ENCODE measurements at regions not wholly inside any gene's neighbourhood (a gene's known extent, or its start where the extent isn't known, plus 50 kb on each side); places are given as distances from the start of the nearest gene placed in this dataset.
A peak's percentile ranks its signal among the peaks of the same experiment; 100 is the strongest.

- Histone ChIP-seq H3K9ac (ENCODE audit: low read length) (no peak overlapping the region), H3K27me3 (replicated peaks; ENCODE audit: control insufficient read depth, insufficient read depth, low read length) (peaks cover 15% of the 10 kb centered on the region), H3K4me3 (ENCODE audit: low read length) (no peak overlapping the region), H3K4me1 (ENCODE audit: control insufficient read depth, insufficient read depth, low read length) (no peaks in the 10 kb centered on the region), H3K9me3 (ENCODE audit: control insufficient read depth, low read length) (no peaks in the 10 kb centered on the region), H3K36me3 (ENCODE audit: control insufficient read depth, insufficient read depth, low read length, severe bottlenecking) (no peaks in the 10 kb centered on the region)
- no peak for DNase-seq (ENCODE audit: low read depth)
These were observed 128.4 kb downstream of the AKAP11 start for GRCh38 chr13:42400188-42400833.

- peaks cover 15% of the 10 kb centered on the region for H3K27me3 ChIP-seq (replicated peaks; ENCODE audit: control insufficient read depth, insufficient read depth, low read length)
- no peak for DNase-seq (ENCODE audit: low read depth)
- no peaks in the 10 kb centered on the region for H3K9me3 ChIP-seq (ENCODE audit: control insufficient read depth, low read length)
- H3K4me1 ChIP-seq (ENCODE audit: control insufficient read depth, insufficient read depth, low read length), result peaks cover 5% of the 10 kb centered on the region
- no peak overlapping the region for H3K9ac ChIP-seq (ENCODE audit: low read length)
- no peak overlapping the region for H3K4me3 ChIP-seq (ENCODE audit: low read length)
- no peaks in the 10 kb centered on the region for H3K36me3 ChIP-seq (ENCODE audit: control insufficient read depth, insufficient read depth, low read length, severe bottlenecking)
These were observed 129.4 kb downstream of the AKAP11 start for GRCh38 chr13:42401376-42401775.

DNA sequence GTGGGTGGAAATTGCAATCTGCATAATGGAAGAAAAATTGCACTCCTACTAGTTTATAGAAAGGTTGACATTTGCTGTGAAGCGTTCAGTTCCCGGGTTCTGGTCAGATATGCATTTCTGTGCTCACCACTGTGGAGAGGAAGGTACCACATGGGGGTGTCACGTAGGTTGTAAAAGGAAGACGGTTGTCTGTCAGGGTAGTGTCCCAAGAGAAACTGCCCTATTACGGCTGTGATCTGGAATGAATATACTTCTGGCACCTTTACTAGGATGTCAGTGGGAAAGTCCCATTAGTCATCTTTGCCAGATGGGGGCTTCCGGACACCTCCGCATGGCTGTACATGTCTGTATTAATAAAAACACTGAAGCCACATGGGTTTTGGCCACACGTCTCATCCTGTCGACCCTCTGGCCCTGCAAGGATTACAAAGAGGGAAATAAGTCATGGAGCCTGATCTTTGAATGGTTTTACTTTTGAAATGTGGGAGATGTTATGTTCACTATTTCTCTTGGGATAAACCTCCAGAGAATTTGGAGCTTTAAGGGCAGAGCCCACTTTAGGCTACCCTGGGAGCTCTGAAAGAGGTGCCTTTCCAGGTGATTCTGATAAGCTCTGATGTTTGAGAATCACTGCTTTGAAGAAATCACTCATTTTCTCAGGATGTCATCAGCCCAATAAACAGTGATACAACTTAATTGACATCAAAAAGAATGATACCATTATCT is 133.9 kb downstream of the AKAP11 start:
- H3K27me3 ChIP-seq (replicated peaks; ENCODE audit: control insufficient read depth, insufficient read depth, low read length), result peaks cover 5% of the 10 kb centered on the region
- DNase-seq (ENCODE audit: low read depth), result peak; percentile 41
- H3K36me3 ChIP-seq (ENCODE audit: control insufficient read depth, insufficient read depth, low read length, severe bottlenecking), result no peaks in the 10 kb centered on the region
- no peak overlapping the region for H3K4me3 ChIP-seq (ENCODE audit: low read length)
- peaks cover 5% of the 10 kb centered on the region for H3K4me1 ChIP-seq (ENCODE audit: control insufficient read depth, insufficient read depth, low read length)
- no peak overlapping the region for H3K9ac ChIP-seq (ENCODE audit: low read length)
- no peaks in the 10 kb centered on the region for H3K9me3 ChIP-seq (ENCODE audit: control insufficient read depth, low read length)

GRCh38 chr13:42409075-42409474 is 137.1 kb downstream of the AKAP11 start:
- no peaks in the 10 kb centered on the region for H3K36me3 ChIP-seq (ENCODE audit: control insufficient read depth, insufficient read depth, low read length, severe bottlenecking)
- H3K27me3 ChIP-seq (replicated peaks; ENCODE audit: control insufficient read depth, insufficient read depth, low read length), result peaks cover 7% of the 10 kb centered on the region
- H3K4me1 ChIP-seq (ENCODE audit: control insufficient read depth, insufficient read depth, low read length), result peaks cover 15% of the 10 kb centered on the region
- no peak for DNase-seq (ENCODE audit: low read depth)
- no peaks in the 10 kb centered on the region for H3K9me3 ChIP-seq (ENCODE audit: control insufficient read depth, low read length)
- H3K9ac ChIP-seq (ENCODE audit: low read length), result no peak overlapping the region
- H3K4me3 ChIP-seq (ENCODE audit: low read length), result no peak overlapping the region

- DNase-seq (ENCODE audit: low read depth), result no peak
- Histone ChIP-seq H3K27me3 (replicated peaks; ENCODE audit: control insufficient read depth, insufficient read depth, low read length) (peaks cover 12% of the 10 kb centered on the region), H3K9ac (ENCODE audit: low read length) (no peak overlapping the region), H3K9me3 (ENCODE audit: control insufficient read depth, low read length) (no peaks in the 10 kb centered on the region), H3K36me3 (ENCODE audit: control insufficient read depth, insufficient read depth, low read length, severe bottlenecking) (no peaks in the 10 kb centered on the region), H3K4me1 (ENCODE audit: control insufficient read depth, insufficient read depth, low read length) (peaks cover 15% of the 10 kb centered on the region), H3K4me3 (ENCODE audit: low read length) (no peak overlapping the region)
These were observed 137.6 kb downstream of the AKAP11 start for GRCh38 chr13:42409551-42409950.

DNA sequence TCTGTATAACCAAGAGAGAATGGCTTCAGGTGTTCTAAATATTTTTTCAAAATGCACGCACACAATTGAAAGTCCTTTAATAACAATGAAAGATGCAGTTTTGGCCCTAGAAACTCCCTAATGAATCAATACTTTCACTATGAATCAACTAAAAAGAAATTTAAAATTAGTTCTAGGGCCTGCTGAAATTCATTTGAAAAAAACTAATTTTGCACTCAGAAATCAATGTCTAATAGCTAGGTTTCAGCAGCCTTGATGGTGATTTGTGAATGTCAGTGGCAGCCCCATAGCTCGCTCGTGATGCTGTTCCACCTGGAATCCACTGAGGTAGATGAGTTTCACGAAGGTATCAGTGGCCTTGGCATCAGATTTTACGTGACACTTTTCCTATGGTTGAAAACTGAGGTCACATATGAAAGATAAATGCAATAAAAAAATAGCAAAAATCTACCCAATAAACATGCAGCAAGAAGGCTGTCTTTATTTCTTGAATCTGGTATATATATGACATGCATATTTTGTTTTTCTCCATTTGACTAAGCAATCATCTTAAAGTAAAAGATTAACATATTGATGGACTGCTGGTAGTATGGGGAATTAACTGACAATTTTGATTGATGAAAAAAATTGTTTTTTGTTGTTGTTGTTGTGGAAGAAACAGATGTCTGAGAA is 141.0 kb downstream of the AKAP11 start:
- Histone ChIP-seq H3K4me1 (ENCODE audit: control insufficient read depth, insufficient read depth, low read length) (peaks cover 10% of the 10 kb centered on the region), H3K9me3 (ENCODE audit: control insufficient read depth, low read length) (no peaks in the 10 kb centered on the region), H3K4me3 (ENCODE audit: low read length) (no peak overlapping the region), H3K36me3 (ENCODE audit: control insufficient read depth, insufficient read depth, low read length, severe bottlenecking) (no peaks in the 10 kb centered on the region), H3K27me3 (replicated peaks; ENCODE audit: control insufficient read depth, insufficient read depth, low read length) (peaks cover 19% of the 10 kb centered on the region), H3K9ac (ENCODE audit: low read length) (no peak overlapping the region)
- no peak for DNase-seq (ENCODE audit: low read depth)

- H3K4me3 ChIP-seq (ENCODE audit: low read length), result no peak overlapping the region
- H3K36me3 ChIP-seq (ENCODE audit: control insufficient read depth, insufficient read depth, low read length, severe bottlenecking), result no peaks in the 10 kb centered on the region
- H3K4me1 ChIP-seq (ENCODE audit: control insufficient read depth, insufficient read depth, low read length), result peaks cover 10% of the 10 kb centered on the region
- no peak for DNase-seq (ENCODE audit: low read depth)
- no peaks in the 10 kb centered on the region for H3K9me3 ChIP-seq (ENCODE audit: control insufficient read depth, low read length)
- H3K27me3 ChIP-seq (replicated peaks; ENCODE audit: control insufficient read depth, insufficient read depth, low read length), result peaks cover 19% of the 10 kb centered on the region
- H3K9ac ChIP-seq (ENCODE audit: low read length), result no peak overlapping the region
These were observed 141.5 kb downstream of the AKAP11 start for GRCh38 chr13:42413484-42413815.

DNA sequence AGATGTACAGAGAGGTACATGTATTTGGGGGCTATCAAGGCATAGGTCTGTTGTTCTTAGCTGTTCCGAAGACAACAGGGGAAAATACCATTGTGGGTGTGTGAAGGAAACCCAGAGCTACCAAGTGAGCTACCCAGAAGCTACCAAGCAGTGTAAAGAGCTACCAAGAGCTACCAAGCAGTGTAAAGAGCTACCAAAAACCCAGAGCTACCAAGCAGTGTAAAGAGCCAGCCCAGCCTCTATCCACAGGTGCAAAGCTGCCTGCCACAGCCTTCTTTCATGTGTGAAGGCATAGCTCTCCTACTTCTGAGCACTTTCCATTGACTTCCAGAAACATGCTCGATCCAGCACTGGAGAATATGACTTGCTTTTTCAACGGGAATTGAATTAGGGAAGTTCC is 145.7 kb downstream of the AKAP11 start:
- Histone ChIP-seq H3K27me3 (replicated peaks; ENCODE audit: control insufficient read depth, insufficient read depth, low read length) (peaks cover 15% of the 10 kb centered on the region), H3K9ac (ENCODE audit: low read length) (no peak overlapping the region), H3K4me1 (ENCODE audit: control insufficient read depth, insufficient read depth, low read length) (peaks cover 10% of the 10 kb centered on the region), H3K36me3 (ENCODE audit: control insufficient read depth, insufficient read depth, low read length, severe bottlenecking) (no peaks in the 10 kb centered on the region), H3K9me3 (ENCODE audit: control insufficient read depth, low read length) (no peaks in the 10 kb centered on the region), H3K4me3 (ENCODE audit: low read length) (no peak overlapping the region)
- no peak for DNase-seq (ENCODE audit: low read depth)

DNA sequence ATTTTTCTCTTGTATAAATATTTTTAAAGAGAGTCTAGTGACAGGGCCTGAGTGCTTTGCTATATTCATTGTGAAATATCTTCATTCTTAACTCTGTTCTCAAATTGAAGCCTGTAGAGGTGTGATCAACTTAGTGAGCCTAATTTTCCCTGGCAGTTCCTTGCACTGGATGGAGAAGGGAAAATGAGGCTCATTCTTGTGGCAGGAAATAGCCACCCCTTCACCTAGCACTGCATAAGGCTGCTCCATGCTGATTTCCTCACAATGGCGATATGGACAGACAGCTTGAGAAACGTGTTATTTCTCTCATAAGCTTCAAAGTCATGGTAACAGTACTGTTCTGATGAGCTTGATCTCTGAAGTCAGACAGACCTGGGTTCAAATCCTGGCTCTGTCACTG is 146.2 kb downstream of the AKAP11 start:
- peaks cover 18% of the 10 kb centered on the region for H3K27me3 ChIP-seq (replicated peaks; ENCODE audit: control insufficient read depth, insufficient read depth, low read length)
- no peak overlapping the region for H3K9ac ChIP-seq (ENCODE audit: low read length)
- peaks cover 7% of the 10 kb centered on the region for H3K4me1 ChIP-seq (ENCODE audit: control insufficient read depth, insufficient read depth, low read length)
- no peaks in the 10 kb centered on the region for H3K36me3 ChIP-seq (ENCODE audit: control insufficient read depth, insufficient read depth, low read length, severe bottlenecking)
- no peak overlapping the region for H3K4me3 ChIP-seq (ENCODE audit: low read length)
- no peaks in the 10 kb centered on the region for H3K9me3 ChIP-seq (ENCODE audit: control insufficient read depth, low read length)
- DNase-seq (ENCODE audit: low read depth), result no peak

GRCh38 chr13:42420304-42420703 is 148.4 kb downstream of the AKAP11 start:
- Histone ChIP-seq H3K9me3 (ENCODE audit: control insufficient read depth, low read length) (peaks cover 8% of the 10 kb centered on the region), H3K36me3 (ENCODE audit: control insufficient read depth, insufficient read depth, low read length, severe bottlenecking) (no peaks in the 10 kb centered on the region), H3K4me3 (ENCODE audit: low read length) (no peak overlapping the region), H3K4me1 (ENCODE audit: control insufficient read depth, insufficient read depth, low read length) (no peaks in the 10 kb centered on the region), H3K9ac (ENCODE audit: low read length) (no peak overlapping the region), H3K27me3 (replicated peaks; ENCODE audit: control insufficient read depth, insufficient read depth, low read length) (peaks cover 13% of the 10 kb centered on the region)
- no peak for DNase-seq (ENCODE audit: low read depth)

DNA sequence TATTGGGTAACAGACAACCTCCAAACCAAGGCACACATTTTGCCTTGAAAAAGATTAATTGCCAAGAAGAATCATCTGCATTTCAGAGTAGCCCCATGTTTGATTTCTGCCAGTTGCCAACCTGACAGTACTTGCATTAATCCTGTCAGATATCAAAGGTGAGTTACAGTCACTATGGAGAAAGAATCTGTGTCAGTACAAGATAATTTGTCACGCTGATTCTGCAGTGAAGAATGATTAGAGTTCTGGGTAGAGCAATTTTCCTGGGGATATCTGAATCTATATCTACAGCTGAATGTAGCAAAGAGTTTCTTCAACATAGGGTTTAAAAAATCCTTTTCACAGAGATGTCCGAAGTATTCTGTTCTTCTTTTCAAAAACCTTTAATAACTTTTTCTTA is 150.7 kb downstream of the AKAP11 start:
- H3K4me3 ChIP-seq (ENCODE audit: low read length), result no peak overlapping the region
- H3K4me1 ChIP-seq (ENCODE audit: control insufficient read depth, insufficient read depth, low read length), result no peaks in the 10 kb centered on the region
- peaks cover 8% of the 10 kb centered on the region for H3K9me3 ChIP-seq (ENCODE audit: control insufficient read depth, low read length)
- no peaks in the 10 kb centered on the region for H3K36me3 ChIP-seq (ENCODE audit: control insufficient read depth, insufficient read depth, low read length, severe bottlenecking)
- H3K9ac ChIP-seq (ENCODE audit: low read length), result no peak overlapping the region
- no peak for DNase-seq (ENCODE audit: low read depth)
- peaks cover 12% of the 10 kb centered on the region for H3K27me3 ChIP-seq (replicated peaks; ENCODE audit: control insufficient read depth, insufficient read depth, low read length)

Data from adipocyte (in vitro differentiated cells).